ENCODE measurements at regions not wholly inside any gene's neighbourhood (a gene's known extent, or its start where the extent isn't known, plus 50 kb on each side); places are given as distances from the start of the nearest gene placed in this dataset.

- Mint-ChIP-seq H3K9me3 (peaks cover 3 to 42% (median 20%) of the 10 kb centered on the region in 7 donors), H3K36me3 (no peaks in the 10 kb centered on the region), H3K27me3 (ENCODE audit: low read depth in 3 of 3) (no peaks in the 10 kb centered on the region), H3K4me1 (no peaks in the 10 kb centered on the region), H3K4me3 (no peak overlapping the region), H3K27ac (no peak overlapping the region)
- H3K79me2 ChIP-seq (ENCODE audit: insufficient read depth, low read length): no peaks in the 10 kb centered on the region
- no peaks in the 10 kb centered on the region for H3K36me3 ChIP-seq (replicated peaks in 1 of 2; ENCODE audit: control insufficient read depth in 1 of 2, insufficient read depth in 2 of 2, low read length in 2 of 2)
- no peak for DNase-seq
- no peak overlapping the region for H3K4me2 ChIP-seq (replicated peaks; ENCODE audit: extremely low read depth, low read length, poor library complexity, severe bottlenecking)
- TF ChIP-seq, protein P1, sequence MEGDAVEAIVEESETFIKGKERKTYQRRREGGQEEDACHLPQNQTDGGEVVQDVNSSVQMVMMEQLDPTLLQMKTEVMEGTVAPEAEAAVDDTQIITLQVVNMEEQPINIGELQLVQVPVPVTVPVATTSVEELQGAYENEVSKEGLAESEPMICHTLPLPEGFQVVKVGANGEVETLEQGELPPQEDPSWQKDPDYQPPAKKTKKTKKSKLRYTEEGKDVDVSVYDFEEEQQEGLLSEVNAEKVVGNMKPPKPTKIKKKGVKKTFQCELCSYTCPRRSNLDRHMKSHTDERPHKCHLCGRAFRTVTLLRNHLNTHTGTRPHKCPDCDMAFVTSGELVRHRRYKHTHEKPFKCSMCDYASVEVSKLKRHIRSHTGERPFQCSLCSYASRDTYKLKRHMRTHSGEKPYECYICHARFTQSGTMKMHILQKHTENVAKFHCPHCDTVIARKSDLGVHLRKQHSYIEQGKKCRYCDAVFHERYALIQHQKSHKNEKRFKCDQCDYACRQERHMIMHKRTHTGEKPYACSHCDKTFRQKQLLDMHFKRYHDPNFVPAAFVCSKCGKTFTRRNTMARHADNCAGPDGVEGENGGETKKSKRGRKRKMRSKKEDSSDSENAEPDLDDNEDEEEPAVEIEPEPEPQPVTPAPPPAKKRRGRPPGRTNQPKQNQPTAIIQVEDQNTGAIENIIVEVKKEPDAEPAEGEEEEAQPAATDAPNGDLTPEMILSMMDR (IDR thresholded peaks at IDR 0.05): no peak
- no peaks in the 10 kb centered on the region for H3K4me1 ChIP-seq (ENCODE audit: control insufficient read depth in 1 of 2, insufficient read depth in 2 of 2, low read length in 2 of 2)
- no peak overlapping the region for H2AFZ ChIP-seq (ENCODE audit: insufficient read depth, low read depth, low read length, poor library complexity, severe bottlenecking)
- no peaks in the 10 kb centered on the region for H4K20me1 ChIP-seq (ENCODE audit: insufficient read depth, low read length)
- H3K4me3 ChIP-seq (replicated peaks in 1 of 3; ENCODE audit: low read depth in 2 of 3, low read length in 3 of 3): no peak overlapping the region
- peaks cover 4 to 32% of the 10 kb centered on the region in 2 donors for H3K9me3 ChIP-seq (replicated peaks in 1 of 2; ENCODE audit: control insufficient read depth in 1 of 2, insufficient read depth in 1 of 2, low read length in 2 of 2)
- intact Hi-C loops (cut with micrococcal nuclease): no loop called here
- H3K9ac ChIP-seq (ENCODE audit: insufficient read depth, low read length, poor library complexity, severe bottlenecking): no peak overlapping the region
- H3K27ac ChIP-seq (ENCODE audit: low read depth in 1 of 2, low read length in 2 of 2): no peak overlapping the region
- no peaks in the 10 kb centered on the region for H3K27me3 ChIP-seq (ENCODE audit: control insufficient read depth in 2 of 2, insufficient read depth in 2 of 2, low read length in 2 of 2)
- WGBS (ENCODE audit: insufficient coverage): 89% methylated on average over 9 of the region's 9 CpGs
These were observed 212.8 kb upstream of the IRX1 start for GRCh38 chr5:3382782-3383181.

DNA sequence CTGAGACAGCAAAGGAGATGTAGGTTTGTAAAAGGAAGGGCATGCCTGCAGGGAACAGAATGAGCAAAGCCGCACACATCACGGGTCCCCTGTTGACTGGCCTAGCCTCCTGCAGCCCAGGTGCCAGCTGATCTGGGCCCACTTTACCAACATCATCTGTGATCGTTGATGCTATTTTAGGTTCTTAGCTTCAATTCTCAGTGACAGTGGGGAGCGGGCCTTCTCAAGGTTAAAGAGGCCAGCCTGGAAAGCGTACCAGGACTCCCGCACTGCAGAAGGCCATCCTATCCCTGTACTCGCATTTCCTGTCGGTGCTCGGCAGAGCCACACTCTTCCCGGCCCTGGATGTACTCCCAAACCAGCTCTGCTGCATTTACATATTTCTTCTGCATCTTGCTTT lies 213.5 kb upstream of the IRX1 start:
- no peaks in the 10 kb centered on the region for H3K27me3 ChIP-seq (ENCODE audit: control insufficient read depth in 2 of 2, insufficient read depth in 2 of 2, low read length in 2 of 2)
- Mint-ChIP-seq H3K27me3 (ENCODE audit: low read depth in 3 of 3) (no peaks in the 10 kb centered on the region), H3K9me3 (peaks cover 3 to 41% (median 20%) of the 10 kb centered on the region in 7 donors), H3K36me3 (no peaks in the 10 kb centered on the region), H3K4me3 (no peak overlapping the region), H3K27ac (no peak overlapping the region), H3K4me1 (no peaks in the 10 kb centered on the region)
- H3K79me2 ChIP-seq (ENCODE audit: insufficient read depth, low read length): no peaks in the 10 kb centered on the region
- H3K36me3 ChIP-seq (replicated peaks in 1 of 2; ENCODE audit: control insufficient read depth in 1 of 2, insufficient read depth in 2 of 2, low read length in 2 of 2): no peaks in the 10 kb centered on the region
- no peak overlapping the region for H2AFZ ChIP-seq (ENCODE audit: insufficient read depth, low read depth, low read length, poor library complexity, severe bottlenecking)
- no peak for DNase-seq
- TF ChIP-seq, protein P1 (IDR thresholded peaks at IDR 0.05): no peak
- no peaks in the 10 kb centered on the region for H4K20me1 ChIP-seq (ENCODE audit: insufficient read depth, low read length)
- H3K4me3 ChIP-seq (replicated peaks in 1 of 3; ENCODE audit: low read depth in 2 of 3, low read length in 3 of 3): no peak overlapping the region
- no peaks in the 10 kb centered on the region for H3K4me1 ChIP-seq (ENCODE audit: control insufficient read depth in 1 of 2, insufficient read depth in 2 of 2, low read length in 2 of 2)
- H3K9me3 ChIP-seq (replicated peaks in 1 of 2; ENCODE audit: control insufficient read depth in 1 of 2, insufficient read depth in 1 of 2, low read length in 2 of 2): peaks cover 4 to 38% of the 10 kb centered on the region in 2 donors
- H3K27ac ChIP-seq (ENCODE audit: low read depth in 1 of 2, low read length in 2 of 2): no peak overlapping the region
- WGBS (ENCODE audit: insufficient coverage): 92% methylated on average over 9 of the region's 10 CpGs
- intact Hi-C loops (cut with micrococcal nuclease): no loop called here
- no peak overlapping the region for H3K4me2 ChIP-seq (replicated peaks; ENCODE audit: extremely low read depth, low read length, poor library complexity, severe bottlenecking)
- H3K9ac ChIP-seq (ENCODE audit: insufficient read depth, low read length, poor library complexity, severe bottlenecking): no peak overlapping the region
